ENCODE measurements at regions not wholly inside any gene's neighbourhood (a gene's known extent, or its start where the extent isn't known, plus 50 kb on each side); places are given as distances from the start of the nearest gene placed in this dataset.

DNA sequence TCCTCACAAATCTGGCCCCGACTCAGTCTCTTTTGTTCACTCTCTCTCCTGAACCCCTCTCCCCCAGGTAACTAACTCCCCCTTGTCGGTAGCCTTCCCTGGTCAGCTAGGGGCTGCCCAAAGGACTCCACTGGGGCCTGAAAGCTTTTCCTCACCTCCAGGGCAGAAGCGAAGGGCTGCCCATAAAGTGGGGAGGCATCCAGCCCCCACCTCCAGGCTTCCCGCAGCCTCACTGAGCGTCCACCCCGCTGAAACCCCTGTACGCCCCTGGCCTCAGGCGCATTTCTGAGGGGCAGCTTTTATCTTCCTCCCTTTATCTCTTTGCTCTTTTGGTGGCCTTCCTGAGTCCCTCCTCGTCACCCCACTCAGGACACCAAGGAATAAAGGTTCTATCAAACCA is 249.3 kb downstream of the CYP26B1 start:
- no peak for TF ChIP-seq POLR2A (IDR thresholded peaks at IDR 0.05; ENCODE audit: control extremely low read depth in 1 of 2, low read depth in 2 of 2, low read length in 2 of 2)
- no peak for TF ChIP-seq POLR2AphosphoS5 (IDR thresholded peaks at IDR 0.05; ENCODE audit: low read depth, low read length)
- TF ChIP-seq, protein P1, sequence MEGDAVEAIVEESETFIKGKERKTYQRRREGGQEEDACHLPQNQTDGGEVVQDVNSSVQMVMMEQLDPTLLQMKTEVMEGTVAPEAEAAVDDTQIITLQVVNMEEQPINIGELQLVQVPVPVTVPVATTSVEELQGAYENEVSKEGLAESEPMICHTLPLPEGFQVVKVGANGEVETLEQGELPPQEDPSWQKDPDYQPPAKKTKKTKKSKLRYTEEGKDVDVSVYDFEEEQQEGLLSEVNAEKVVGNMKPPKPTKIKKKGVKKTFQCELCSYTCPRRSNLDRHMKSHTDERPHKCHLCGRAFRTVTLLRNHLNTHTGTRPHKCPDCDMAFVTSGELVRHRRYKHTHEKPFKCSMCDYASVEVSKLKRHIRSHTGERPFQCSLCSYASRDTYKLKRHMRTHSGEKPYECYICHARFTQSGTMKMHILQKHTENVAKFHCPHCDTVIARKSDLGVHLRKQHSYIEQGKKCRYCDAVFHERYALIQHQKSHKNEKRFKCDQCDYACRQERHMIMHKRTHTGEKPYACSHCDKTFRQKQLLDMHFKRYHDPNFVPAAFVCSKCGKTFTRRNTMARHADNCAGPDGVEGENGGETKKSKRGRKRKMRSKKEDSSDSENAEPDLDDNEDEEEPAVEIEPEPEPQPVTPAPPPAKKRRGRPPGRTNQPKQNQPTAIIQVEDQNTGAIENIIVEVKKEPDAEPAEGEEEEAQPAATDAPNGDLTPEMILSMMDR (IDR thresholded peaks at IDR 0.05; ENCODE audit: control extremely low read depth in 1 of 3, insufficient read depth in 1 of 3, low read depth in 1 of 3, low read length in 3 of 3), result no peak
- TF ChIP-seq, protein P2, sequence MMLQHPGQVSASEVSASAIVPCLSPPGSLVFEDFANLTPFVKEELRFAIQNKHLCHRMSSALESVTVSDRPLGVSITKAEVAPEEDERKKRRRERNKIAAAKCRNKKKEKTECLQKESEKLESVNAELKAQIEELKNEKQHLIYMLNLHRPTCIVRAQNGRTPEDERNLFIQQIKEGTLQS (IDR thresholded peaks at IDR 0.05; ENCODE audit: insufficient read depth, low read depth, low read length), result no peak
- TF ChIP-seq GABPA (IDR thresholded peaks at IDR 0.05; ENCODE audit: borderline replicate concordance, insufficient read depth, low read length), result no peak
- no peak for TF ChIP-seq SIN3A (conservative IDR thresholded peaks at IDR 0.05 in 1 of 2, IDR thresholded peaks at IDR 0.05 in 1 of 2; ENCODE audit: low read depth in 1 of 2, low read length in 2 of 2)
- TF ChIP-seq, protein P3, sequence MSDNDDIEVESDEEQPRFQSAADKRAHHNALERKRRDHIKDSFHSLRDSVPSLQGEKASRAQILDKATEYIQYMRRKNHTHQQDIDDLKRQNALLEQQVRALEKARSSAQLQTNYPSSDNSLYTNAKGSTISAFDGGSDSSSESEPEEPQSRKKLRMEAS (IDR thresholded peaks at IDR 0.05), result no peak
- no peak for TF ChIP-seq SP1 (IDR thresholded peaks at IDR 0.05; ENCODE audit: low read depth, low read length)
- TF ChIP-seq SP4 (IDR thresholded peaks at IDR 0.05; ENCODE audit: low read length), result no peak
- TF ChIP-seq KDM5A (IDR thresholded peaks at IDR 0.05; ENCODE audit: low read length), result no peak
- no peak for TF ChIP-seq SP2 (IDR thresholded peaks at IDR 0.05; ENCODE audit: low read length)
- TF ChIP-seq RNF2 (IDR thresholded peaks at IDR 0.05; ENCODE audit: borderline replicate concordance, low read depth, low read length, missing control alignments, poor library complexity, severe bottlenecking), result no peak
- no peak for TF ChIP-seq RFX5 (IDR thresholded peaks at IDR 0.05; ENCODE audit: borderline replicate concordance, low read depth, low read length)
- no peak for TF ChIP-seq TAF1 (IDR thresholded peaks at IDR 0.05; ENCODE audit: low read depth, low read length)
